Ishikawa (cell line): ENCODE measurements at regions not wholly inside any gene's neighbourhood (a gene's known extent, or its start where the extent isn't known, plus 50 kb on each side); places are given as distances from the start of the nearest gene placed in this dataset.

Experiments
- CEBPB ChIP-seq: IDR thresholded peaks from 2 replicates; pipeline ENCODE4 v1.6.1; 2012
- CREB1 ChIP-seq: IDR thresholded peaks from 2 replicates; pipeline ENCODE4 v1.6.1; 2012; ENCODE audit warnings: low read depth
- EGR1 ChIP-seq: IDR thresholded peaks from 2 replicates; pipeline ENCODE4 v1.6.1; 2012
- EP300 ChIP-seq: IDR thresholded peaks from 2 replicates; pipeline ENCODE4 v1.6.1; 2012; ENCODE audit warnings: borderline replicate concordance
- FOXM1 ChIP-seq: IDR thresholded peaks from 2 replicates; pipeline ENCODE4 v1.6.1; 2012; ENCODE audit warnings: low read depth, borderline replicate concordance
- MAX ChIP-seq: IDR thresholded peaks from 2 replicates; pipeline ENCODE4 v1.6.1; 2012
- NFIC ChIP-seq: IDR thresholded peaks from 2 replicates; pipeline ENCODE4 v1.6.1; 2012
- RAD21 ChIP-seq: IDR thresholded peaks from 2 replicates; pipeline ENCODE4 v1.6.1; 2012; ENCODE audit warnings: low read depth
- REST ChIP-seq: IDR thresholded peaks from 2 replicates; pipeline ENCODE4 v1.6.1; 2012; ENCODE audit warnings: low read depth, mild to moderate bottlenecking
- TAF1 ChIP-seq: IDR thresholded peaks from 2 replicates; pipeline ENCODE4 v1.6.1; 2012; ENCODE audit warnings: low read depth, mild to moderate bottlenecking
- TCF12 ChIP-seq: IDR thresholded peaks from 2 replicates; pipeline ENCODE4 v1.6.1; 2012; ENCODE audit warnings: low read depth
- TEAD4 ChIP-seq: IDR thresholded peaks from 2 replicates; pipeline ENCODE4 v1.6.1; 2012
- USF1 ChIP-seq: IDR thresholded peaks from 2 replicates; pipeline ENCODE4 v1.6.1; 2012
- YY1 ChIP-seq: IDR thresholded peaks from 2 replicates; pipeline ENCODE4 v1.6.1; 2012; ENCODE audit warnings: low read depth
- ZBTB7A ChIP-seq: IDR thresholded peaks from 2 replicates; pipeline ENCODE4 v1.6.1; 2012; ENCODE audit warnings: low read depth

GRCh38 chr2:95667480-95667879 lies 75.7 kb downstream of the TRIM43 start:
- TF ChIP-seq EGR1 (no peak), TEAD4 (no peak), ZBTB7A (no peak), CREB1 (no peak), RAD21 (no peak), EP300 (no peak), REST (no peak), USF1 (no peak), TCF12 (no peak), CEBPB (no peak), MAX (no peak), TAF1 (no peak), YY1 (no peak), FOXM1 (no peak), NFIC (no peak)

GRCh38 chr2:95669441-95669991 lies 77.7 kb downstream of the TRIM43 start:
- TF ChIP-seq MAX = no peak

GRCh38 chr2:95670167-95670566 lies 78.4 kb downstream of the TRIM43 start:
- no peak for TF ChIP-seq EGR1
- TF ChIP-seq NFIC = no peak
- no peak for TF ChIP-seq TCF12
- no peak for TF ChIP-seq TAF1
- no peak for TF ChIP-seq FOXM1
- no peak for TF ChIP-seq EP300

GRCh38 chr2:95670686-95671085 lies 78.9 kb downstream of the TRIM43 start:
- TF ChIP-seq CREB1 = no peak
- TF ChIP-seq MAX = no peak
- TF ChIP-seq NFIC = no peak
- TF ChIP-seq TCF12 = no peak
- no peak for TF ChIP-seq ZBTB7A
- TF ChIP-seq YY1 = no peak
- TF ChIP-seq USF1 = no peak
- no peak for TF ChIP-seq TEAD4
- TF ChIP-seq CEBPB = no peak
- no peak for TF ChIP-seq EGR1
- TF ChIP-seq EP300 = no peak

- no peak for TF ChIP-seq USF1
- TF ChIP-seq REST = no peak
- TF ChIP-seq NFIC = no peak
- TF ChIP-seq CREB1 = no peak
- no peak for TF ChIP-seq TAF1
- no peak for TF ChIP-seq MAX
- no peak for TF ChIP-seq FOXM1
- no peak for TF ChIP-seq EP300
- TF ChIP-seq EGR1 = no peak
- no peak for TF ChIP-seq YY1
Measured at GRCh38 chr2:95674186-95674585, 82.4 kb downstream of the TRIM43 start.

GRCh38 chr2:95677346-95677745 lies 85.5 kb downstream of the TRIM43 start:
- TF ChIP-seq TCF12 (no peak), ZBTB7A (no peak), FOXM1 (no peak), NFIC (no peak)
